Omental fat pad (tissue), 3 donors: ENCODE measurements at regions not wholly inside any gene's neighbourhood (a gene's known extent, or its start where the extent isn't known, plus 50 kb on each side); places are given as distances from the start of the nearest gene placed in this dataset.

Experiments
- ATAC-seq: fragments of 150-250 bp; one replicate; pipeline ENCODE4 v1.9.1; 2016; ENCODE audit warnings: mild to moderate bottlenecking, moderate library complexity; ENCODE audit not compliant: low FRiP score
- DNase-seq: peaks from one replicate; pipeline ENCODE4 v3.0.0-alpha.2; 2019; ENCODE audit warnings: low spot score
- CTCF ChIP-seq, 3 donors: fragments of 450-650 bp; IDR thresholded peaks; one replicate each; pipeline ENCODE4 v1.5.1; 2016 to 2017; ENCODE audit warnings: antibody characterized with exemption in 3 of 3, mild to moderate bottlenecking in 3 of 3, moderate library complexity in 2 of 3

- ATAC-seq = no peak
- DNase-seq = no peak
- no peak for TF ChIP-seq CTCF (IDR thresholded peaks at IDR 0.05)
Observed at GRCh38 chr1:163512349-163512989, 190.7 kb downstream of the NUF2 start.

- no peak for TF ChIP-seq CTCF (IDR thresholded peaks at IDR 0.05)
- ATAC-seq = no peak
- DNase-seq = no peak
Observed at GRCh38 chr1:163523375-163524029, 201.7 kb downstream of the NUF2 start.

GRCh38 chr1:163528710-163529348 is 207.1 kb downstream of the NUF2 start:
- ATAC-seq = no peak
- no peak for DNase-seq
- no peak for TF ChIP-seq CTCF (IDR thresholded peaks at IDR 0.05)

GRCh38 chr1:163531345-163531744 is 209.6 kb downstream of the NUF2 start:
- ATAC-seq (no peak), DNase-seq (no peak)
- no peak for TF ChIP-seq CTCF (IDR thresholded peaks at IDR 0.05)

GRCh38 chr1:163535401-163535800 is 213.6 kb downstream of the NUF2 start:
- ATAC-seq = no peak
- no peak for TF ChIP-seq CTCF (IDR thresholded peaks at IDR 0.05)
- DNase-seq = no peak

GRCh38 chr1:163535807-163536206 is 214.1 kb downstream of the NUF2 start:
- DNase-seq (no peak), ATAC-seq (no peak)
- TF ChIP-seq CTCF (IDR thresholded peaks at IDR 0.05) = no peak

- no peak for TF ChIP-seq CTCF (IDR thresholded peaks at IDR 0.05)
- DNase-seq (no peak), ATAC-seq (no peak)
Observed at GRCh38 chr1:163537809-163538208, 216.1 kb downstream of the NUF2 start.
